Lower leg skin (tissue), 4 donors: ENCODE measurements at regions not wholly inside any gene's neighbourhood (a gene's known extent, or its start where the extent isn't known, plus 50 kb on each side); places are given as distances from the start of the nearest gene placed in this dataset.

ENCODE experiments used
- DNase-seq, 2 donors: peaks; one replicate each; pipeline ENCODE4 v3.0.0-alpha.2; 2019; ENCODE audit warnings: low spot score in 2 of 2
- H3K4me3 ChIP-seq: fragments of 200-600 bp; sonication (generic); 2 replicates; pipeline ENCODE4 v1.5.1; 2017; ENCODE audit warnings: mild to moderate bottlenecking, low read depth; ENCODE audit not compliant: poor library complexity, severe bottlenecking
- CTCF ChIP-seq, 3 donors: fragments of 450-650 bp; IDR thresholded peaks; one replicate each; pipeline ENCODE4 v1.5.1; 2016; ENCODE audit warnings: antibody characterized with exemption in 3 of 3, mild to moderate bottlenecking in 3 of 3, moderate library complexity in 2 of 3
- POLR2A ChIP-seq, 2 donors: fragments of 450-650 bp; IDR thresholded peaks; one replicate each; pipeline ENCODE4 v1.6.1; 2016 to 2017; ENCODE audit warnings: antibody characterized with exemption in 2 of 2, mild to moderate bottlenecking in 1 of 2, moderate library complexity in 1 of 2
- WGBS, 2 donors: methylation state at CpG; one replicate each; pipeline ENCODE4 v1.1.5; 2018; 5-methylcytosine and 5-hydroxymethylcytosine counted together
- intact Hi-C: fragments of 100-400 bp; cut with DNase I; formaldehyde crosslinking; loops from one replicate; pipeline ENCODE4 v1.15.0; 2023; ENCODE audit warnings: low total_unique reads

GRCh38 chr5:169467041-169467771, 116.4 kb upstream of the SPDL1 start:
- H3K4me3 ChIP-seq: no peak overlapping the region
- 53 to 61% methylated on average over 5 of the region's 5 CpGs for WGBS, 2 donors
- DNase-seq: no peak
- TF ChIP-seq CTCF (IDR thresholded peaks at IDR 0.05): no peak
- TF ChIP-seq POLR2A (IDR thresholded peaks at IDR 0.05): no peak
- intact Hi-C loops: no loop called here

GRCh38 chr5:169460896-169461295, 122.7 kb upstream of the SPDL1 start:
- WGBS, 2 donors: 87 to 94% methylated on average over 6 of the region's 6 CpGs
- no peak for DNase-seq
- intact Hi-C loops: no loop called here

GRCh38 chr5:169460123-169460522, 123.5 kb upstream of the SPDL1 start:
- intact Hi-C loops: no loop called here
- no peak overlapping the region for H3K4me3 ChIP-seq
- no peak for DNase-seq
- TF ChIP-seq CTCF (IDR thresholded peaks at IDR 0.05) (no peak), POLR2A (IDR thresholded peaks at IDR 0.05) (no peak)
- 73 to 80% methylated on average over 1 of the region's 1 CpG for WGBS, 2 donors

More at GRCh38 chr5:169460896-169461295, 122.7 kb upstream of the SPDL1 start:
- H3K4me3 ChIP-seq: no peak overlapping the region
- TF ChIP-seq CTCF (IDR thresholded peaks at IDR 0.05) (no peak), POLR2A (IDR thresholded peaks at IDR 0.05) (no peak)

GRCh38 chr5:169458221-169458620, 125.4 kb upstream of the SPDL1 start:
- TF ChIP-seq POLR2A (IDR thresholded peaks at IDR 0.05) (no peak), CTCF (IDR thresholded peaks at IDR 0.05) (no peak)
- no peak for DNase-seq
- 21 to 34% methylated on average over 5 of the region's 5 CpGs for WGBS, 2 donors
- H3K4me3 ChIP-seq: no peak overlapping the region
- intact Hi-C loops: no loop called here

GRCh38 chr5:169450464-169450863, 133.1 kb upstream of the SPDL1 start:
- H3K4me3 ChIP-seq: no peak overlapping the region
- DNase-seq: no peak
- TF ChIP-seq CTCF (IDR thresholded peaks at IDR 0.05) (no peak), POLR2A (IDR thresholded peaks at IDR 0.05) (no peak)
- intact Hi-C loops: no loop called here
- WGBS, 2 donors: 48 to 71% methylated on average over 1 of the region's 1 CpG

- intact Hi-C loops: no loop called here
- WGBS, 2 donors: 94 to 98% methylated on average over 6 of the region's 6 CpGs
- TF ChIP-seq POLR2A (IDR thresholded peaks at IDR 0.05) (no peak), CTCF (IDR thresholded peaks at IDR 0.05) (no peak)
Measured at GRCh38 chr5:169448826-169449225, 134.7 kb upstream of the SPDL1 start.

More at GRCh38 chr5:169448826-169449225, 134.7 kb upstream of the SPDL1 start:
- no peak overlapping the region for H3K4me3 ChIP-seq
- no peak for DNase-seq
